DND-41 (cell line): ENCODE measurements at regions not wholly inside any gene's neighbourhood (a gene's known extent, or its start where the extent isn't known, plus 50 kb on each side); places are given as distances from the start of the nearest gene placed in this dataset.
A peak's percentile ranks its signal among the peaks of the same experiment; 100 is the strongest.

Source experiments
- ATAC-seq: fragments of 200-7000 bp; cut with Tn5 transposase; 3 replicates; pipeline ENCODE4 v1.9.1; 2021; ENCODE audit warnings: low read depth; ENCODE audit not compliant: insufficient read depth
- DNase-seq: peaks from one replicate; pipeline ENCODE4 v3.0.0-alpha.2; 2020
- H2AFZ ChIP-seq: 2 replicates; pipeline ENCODE4 v1.6.0; 2012; ENCODE audit warnings: low read depth, low read length
- H3K27ac ChIP-seq: 2 replicates; pipeline ENCODE4 v1.5.1; 2012; ENCODE audit warnings: low read length, inconsistent platforms
- H3K27me3 ChIP-seq: fragments of 200-600 bp; sonication (generic); 2 replicates; pipeline ENCODE4 v1.6.0; 2012; ENCODE audit warnings: low read length, mild to moderate bottlenecking, inconsistent platforms; ENCODE audit not compliant: insufficient read depth, poor library complexity
- H3K36me3 ChIP-seq: 2 replicates; pipeline ENCODE4 v1.5.1; 2012; ENCODE audit warnings: low read length, inconsistent platforms; ENCODE audit not compliant: insufficient read depth
- H3K4me1 ChIP-seq: 2 replicates; pipeline ENCODE4 v1.5.1; 2012; ENCODE audit warnings: mild to moderate bottlenecking, low read length; ENCODE audit not compliant: insufficient read depth
- H3K4me2 ChIP-seq: 2 replicates; pipeline ENCODE4 v1.6.0; 2012; ENCODE audit warnings: mild to moderate bottlenecking, moderate library complexity, low read length, inconsistent platforms; ENCODE audit not compliant: insufficient read depth
- H3K4me3 ChIP-seq, 2 experiments: fragments of 200-600 bp in 1 of 2; shearing (Covaris generic) in 1 of 2; 2 replicates each; pipeline ENCODE4 v1.5.1; 2012 to 2016; ENCODE audit warnings: inconsistent platforms in 2 of 2, low read length in 2 of 2, mild to moderate bottlenecking in 2 of 2, low read depth in 1 of 2, moderate library complexity in 1 of 2
- H3K79me2 ChIP-seq: 2 replicates; pipeline ENCODE4 v1.6.0; 2012; ENCODE audit warnings: low read length, inconsistent platforms; ENCODE audit not compliant: insufficient read depth
- H3K9ac ChIP-seq: 2 replicates; pipeline ENCODE4 v1.6.0; 2012; ENCODE audit warnings: low read depth, mild to moderate bottlenecking, inconsistent platforms, low read length, moderate library complexity
- H3K9me3 ChIP-seq: 2 replicates; pipeline ENCODE4 v1.5.1; 2012; ENCODE audit warnings: low read length, moderate library complexity, mild to moderate bottlenecking, inconsistent platforms; ENCODE audit not compliant: insufficient read depth, severe bottlenecking
- H4K20me1 ChIP-seq: 2 replicates; pipeline ENCODE4 v1.6.0; 2012; ENCODE audit warnings: low read length; ENCODE audit not compliant: insufficient read depth
- EZH2 ChIP-seq: IDR thresholded peaks from 3 replicates; pipeline ENCODE4 v1.6.1; 2012; ENCODE audit warnings: borderline replicate concordance, low read depth, mild to moderate bottlenecking, moderate library complexity, low read length, inconsistent platforms; ENCODE audit not compliant: severe bottlenecking
- TF ChIP-seq, protein P1 (sequence below): IDR thresholded peaks from 2 replicates; pipeline ENCODE4 v1.5.1; 2012; ENCODE audit warnings: borderline replicate concordance, low read length, moderate library complexity, mild to moderate bottlenecking; ENCODE audit not compliant: poor library complexity, severe bottlenecking; ENCODE audit errors: extremely low read depth

DNA sequence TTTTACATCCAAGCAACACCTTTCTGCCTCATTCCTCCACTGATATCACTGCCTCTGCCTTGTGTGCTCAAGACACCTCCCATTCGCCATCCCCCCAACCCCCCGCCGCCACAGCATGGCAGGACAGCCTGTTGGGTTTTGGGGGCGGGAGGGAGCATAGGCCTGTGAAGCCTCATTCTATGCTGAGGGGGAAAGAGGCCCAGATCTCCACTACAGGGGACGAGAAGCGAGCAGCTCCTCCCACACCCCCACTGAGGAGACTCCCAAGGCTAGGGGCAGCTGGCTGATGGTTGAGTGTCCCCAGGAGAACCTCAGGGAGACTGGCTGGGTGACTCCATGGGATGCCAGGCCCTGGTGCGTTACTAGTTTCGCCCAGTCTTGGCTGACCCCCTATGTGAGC is 214.3 kb upstream of the SIX2 start:
- peak; percentile 34 for ATAC-seq
- TF ChIP-seq, protein P1, sequence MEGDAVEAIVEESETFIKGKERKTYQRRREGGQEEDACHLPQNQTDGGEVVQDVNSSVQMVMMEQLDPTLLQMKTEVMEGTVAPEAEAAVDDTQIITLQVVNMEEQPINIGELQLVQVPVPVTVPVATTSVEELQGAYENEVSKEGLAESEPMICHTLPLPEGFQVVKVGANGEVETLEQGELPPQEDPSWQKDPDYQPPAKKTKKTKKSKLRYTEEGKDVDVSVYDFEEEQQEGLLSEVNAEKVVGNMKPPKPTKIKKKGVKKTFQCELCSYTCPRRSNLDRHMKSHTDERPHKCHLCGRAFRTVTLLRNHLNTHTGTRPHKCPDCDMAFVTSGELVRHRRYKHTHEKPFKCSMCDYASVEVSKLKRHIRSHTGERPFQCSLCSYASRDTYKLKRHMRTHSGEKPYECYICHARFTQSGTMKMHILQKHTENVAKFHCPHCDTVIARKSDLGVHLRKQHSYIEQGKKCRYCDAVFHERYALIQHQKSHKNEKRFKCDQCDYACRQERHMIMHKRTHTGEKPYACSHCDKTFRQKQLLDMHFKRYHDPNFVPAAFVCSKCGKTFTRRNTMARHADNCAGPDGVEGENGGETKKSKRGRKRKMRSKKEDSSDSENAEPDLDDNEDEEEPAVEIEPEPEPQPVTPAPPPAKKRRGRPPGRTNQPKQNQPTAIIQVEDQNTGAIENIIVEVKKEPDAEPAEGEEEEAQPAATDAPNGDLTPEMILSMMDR = no peak
- TF ChIP-seq EZH2 = no peak
- H3K9ac ChIP-seq = peak overlapping the region; percentile 52
- H3K4me2 ChIP-seq = peak overlapping the region; percentile 66
- no peaks in the 10 kb centered on the region for H3K27me3 ChIP-seq
- no peaks in the 10 kb centered on the region for H3K36me3 ChIP-seq
- peaks cover 64% of the 10 kb centered on the region for H3K4me1 ChIP-seq
- H3K79me2 ChIP-seq = no peaks in the 10 kb centered on the region
- peak overlapping the region; percentile 64 for H2AFZ ChIP-seq
- peak overlapping the region in 1 of 2 experiments; percentile 36; a peak in 2 of 4 replicates for H3K4me3 ChIP-seq
- peak overlapping the region; percentile 98 for H3K27ac ChIP-seq
- DNase-seq = peak; percentile 65
- peaks cover 5% of the 10 kb centered on the region for H3K9me3 ChIP-seq
- no peaks in the 10 kb centered on the region for H4K20me1 ChIP-seq

DNA sequence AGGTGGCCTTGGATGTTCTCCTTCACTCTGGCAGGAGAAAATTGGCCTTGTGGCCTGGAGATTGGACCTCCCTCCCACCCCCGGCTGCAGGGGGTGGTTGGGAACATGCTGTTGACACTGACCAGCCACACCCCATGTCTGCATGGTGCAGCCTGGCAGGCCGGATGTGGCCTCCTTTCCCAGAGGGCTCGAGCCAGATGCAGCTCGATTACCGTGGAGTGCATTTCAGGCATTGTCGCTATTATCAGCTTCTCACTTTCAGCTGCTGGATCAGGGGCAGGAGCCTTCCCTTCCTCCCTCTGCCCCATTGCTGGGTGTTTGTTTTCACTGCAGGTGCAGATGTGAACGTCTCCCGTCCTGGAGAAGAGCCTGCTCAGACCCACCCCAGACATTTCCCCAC is 211.0 kb upstream of the SIX2 start:
- Histone ChIP-seq H3K27ac (peak overlapping the region; percentile 98), H3K9me3 (no peaks in the 10 kb centered on the region), H3K36me3 (no peaks in the 10 kb centered on the region), H3K27me3 (no peaks in the 10 kb centered on the region), H2AFZ (no peak overlapping the region), H3K4me3 (no peak overlapping the region), H3K4me2 (no peak overlapping the region), H3K79me2 (no peaks in the 10 kb centered on the region), H3K9ac (no peak overlapping the region), H3K4me1 (peaks cover 58% of the 10 kb centered on the region), H4K20me1 (no peaks in the 10 kb centered on the region)
- ATAC-seq = no peak
- DNase-seq = peak; percentile 26
- TF ChIP-seq, protein P1 = no peak
- no peak for TF ChIP-seq EZH2

DNA sequence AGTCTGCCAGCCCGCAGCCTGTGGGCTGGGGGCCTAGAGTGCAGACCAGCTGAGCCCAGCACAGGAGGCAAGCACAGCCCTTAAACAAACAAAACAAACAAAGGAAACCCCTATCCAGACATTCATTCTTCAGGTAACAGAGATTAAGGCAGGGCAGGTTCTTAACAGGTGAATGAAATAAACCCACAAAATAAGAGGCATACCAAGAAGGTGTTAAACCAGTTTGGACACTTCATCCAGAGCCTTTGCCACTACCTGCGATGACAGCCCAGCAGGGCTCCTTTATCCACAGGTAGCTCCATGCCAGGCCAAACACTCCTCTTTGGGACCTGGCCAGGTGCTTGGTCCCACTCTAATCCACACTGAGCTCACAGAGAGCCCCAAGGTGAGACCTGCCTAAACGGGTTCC is 209.7 kb upstream of the SIX2 start:
- Histone ChIP-seq H3K9me3 (no peaks in the 10 kb centered on the region), H3K27me3 (no peaks in the 10 kb centered on the region), H3K27ac (peak overlapping the region; percentile 98; the same call in 1 of the 2 replicates), H2AFZ (no peak overlapping the region), H3K36me3 (no peaks in the 10 kb centered on the region), H3K4me1 (peaks cover 45% of the 10 kb centered on the region), H4K20me1 (no peaks in the 10 kb centered on the region), H3K79me2 (no peaks in the 10 kb centered on the region), H3K4me3 (no peak overlapping the region), H3K9ac (no peak overlapping the region), H3K4me2 (no peak overlapping the region)
- no peak for DNase-seq
- no peak for ATAC-seq
- no peak for TF ChIP-seq EZH2
- TF ChIP-seq, protein P1 = no peak

DNA sequence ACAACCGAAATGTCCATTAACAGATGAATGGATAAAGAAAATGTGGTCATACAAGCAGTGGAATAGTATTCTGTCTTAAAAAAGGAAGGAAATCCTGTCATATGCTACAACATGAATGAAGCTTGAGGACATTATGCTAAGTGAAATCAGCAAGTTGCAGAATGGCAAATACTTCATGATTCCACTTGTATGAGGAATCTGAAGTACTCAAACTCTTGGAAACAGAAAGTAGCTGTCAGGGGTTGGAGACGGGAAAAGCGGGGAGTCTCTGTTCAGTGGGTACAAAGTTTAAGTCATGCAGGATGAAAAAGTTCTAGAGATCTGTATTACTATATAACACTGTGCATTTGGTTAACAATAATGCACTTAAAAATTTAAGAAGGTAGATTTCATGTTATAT is 209.0 kb upstream of the SIX2 start:
- ATAC-seq = no peak

More for the DNA sequence above, 209.0 kb upstream of the SIX2 start:
- H3K9me3 ChIP-seq = no peaks in the 10 kb centered on the region
- no peaks in the 10 kb centered on the region for H3K36me3 ChIP-seq
- no peak overlapping the region for H3K4me2 ChIP-seq
- no peak overlapping the region for H3K9ac ChIP-seq
- TF ChIP-seq EZH2 = no peak
- TF ChIP-seq, protein P1 = no peak
- H3K79me2 ChIP-seq = no peaks in the 10 kb centered on the region
- H2AFZ ChIP-seq = no peak overlapping the region
- no peaks in the 10 kb centered on the region for H3K27me3 ChIP-seq
- H3K4me3 ChIP-seq = no peak overlapping the region
- H3K4me1 ChIP-seq = peaks cover 38% of the 10 kb centered on the region
- no peaks in the 10 kb centered on the region for H4K20me1 ChIP-seq
- H3K27ac ChIP-seq = no peak overlapping the region
- DNase-seq = no peak
